ENCODE measurements at regions not wholly inside any gene's neighbourhood (a gene's known extent, or its start where the extent isn't known, plus 50 kb on each side); places are given as distances from the start of the nearest gene placed in this dataset.

DNA sequence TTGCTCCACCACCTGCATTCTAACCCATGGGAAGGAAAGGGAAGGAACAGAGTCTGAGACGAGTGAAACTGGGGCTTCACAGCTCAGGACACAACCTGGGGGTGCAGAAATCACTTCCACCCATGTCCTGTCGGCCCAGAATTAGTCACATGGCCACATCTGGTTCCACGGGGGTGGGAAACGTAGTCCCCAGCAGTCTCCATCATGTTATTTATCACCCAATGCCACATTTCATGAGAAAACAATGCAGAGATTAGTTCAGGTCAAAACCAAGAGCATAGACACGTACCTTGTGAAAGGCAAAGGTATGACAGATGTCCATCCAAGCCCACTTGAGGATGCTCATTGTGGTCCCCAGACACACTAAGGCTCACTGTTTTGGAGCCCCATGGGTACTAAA, 125.1 kb downstream of the MED10 start:
- TF ChIP-seq, protein P1, sequence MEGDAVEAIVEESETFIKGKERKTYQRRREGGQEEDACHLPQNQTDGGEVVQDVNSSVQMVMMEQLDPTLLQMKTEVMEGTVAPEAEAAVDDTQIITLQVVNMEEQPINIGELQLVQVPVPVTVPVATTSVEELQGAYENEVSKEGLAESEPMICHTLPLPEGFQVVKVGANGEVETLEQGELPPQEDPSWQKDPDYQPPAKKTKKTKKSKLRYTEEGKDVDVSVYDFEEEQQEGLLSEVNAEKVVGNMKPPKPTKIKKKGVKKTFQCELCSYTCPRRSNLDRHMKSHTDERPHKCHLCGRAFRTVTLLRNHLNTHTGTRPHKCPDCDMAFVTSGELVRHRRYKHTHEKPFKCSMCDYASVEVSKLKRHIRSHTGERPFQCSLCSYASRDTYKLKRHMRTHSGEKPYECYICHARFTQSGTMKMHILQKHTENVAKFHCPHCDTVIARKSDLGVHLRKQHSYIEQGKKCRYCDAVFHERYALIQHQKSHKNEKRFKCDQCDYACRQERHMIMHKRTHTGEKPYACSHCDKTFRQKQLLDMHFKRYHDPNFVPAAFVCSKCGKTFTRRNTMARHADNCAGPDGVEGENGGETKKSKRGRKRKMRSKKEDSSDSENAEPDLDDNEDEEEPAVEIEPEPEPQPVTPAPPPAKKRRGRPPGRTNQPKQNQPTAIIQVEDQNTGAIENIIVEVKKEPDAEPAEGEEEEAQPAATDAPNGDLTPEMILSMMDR (IDR thresholded peaks at IDR 0.05), result no peak
- no peak for TF ChIP-seq POLR2A (IDR thresholded peaks at IDR 0.05; ENCODE audit: low read depth)
